Endothelial cell of umbilical vein (primary cell): ENCODE measurements at regions not wholly inside any gene's neighbourhood (a gene's known extent, or its start where the extent isn't known, plus 50 kb on each side); places are given as distances from the start of the nearest gene placed in this dataset.

Experiments used
- BruUV-seq: library from RNA; stranded (reverse); fragments of 400-500 nt; replicated peaks from 2 replicates; lab custom pipeline; 2021; lab: Mats Ljungman, UMichigan
- CTCF ChIA-PET: fragments of 300-600, 350-600 bp; sonication (Branson Sonifier 250); formaldehyde crosslinking; loops from one replicate; lab custom pipeline; 2021; ENCODE audit warnings: antibody characterized with exemption, inconsistent platforms; lab: Charles Lee
- POLR2A ChIA-PET: fragments of 300-600, 350-600 bp; sonication (Branson Sonifier 250); formaldehyde crosslinking; loops from one replicate; lab custom pipeline; 2021; ENCODE audit warnings: antibody characterized with exemption, inconsistent platforms; lab: Charles Lee
- DNase-seq: peaks from one replicate; pipeline ENCODE4 v3.0.0-alpha.2; 2011; ENCODE audit warnings: low read depth, low spot score
- FAIRE-seq: peaks from 2 replicates; lab custom pipeline; 2011; peaks lifted over from hg19 to GRCh38; lab: Jason Lieb, UNC
- H2AFZ ChIP-seq: 2 replicates; pipeline ENCODE4 v1.6.0; 2012; ENCODE audit warnings: low read depth, low read length, control low read depth, inconsistent platforms
- H3K27ac ChIP-seq: 2 replicates; pipeline ENCODE4 v1.5.1; 2011; ENCODE audit warnings: low read depth, mild to moderate bottlenecking, control low read depth, low read length, moderate library complexity; ENCODE audit not compliant: insufficient read depth
- H3K27me3 ChIP-seq, 2 experiments: 2 replicates each; pipeline versions ENCODE4 v1.6.0 to v1.6.1; 2011; ENCODE audit warnings: low read length in 2 of 2, mixed read lengths in 1 of 2; ENCODE audit not compliant: control insufficient read depth in 2 of 2, insufficient read depth in 2 of 2
- H3K36me3 ChIP-seq, 2 experiments: 2 replicates in 1 of 2; 3 replicates in 1 of 2; pipeline ENCODE4 v1.5.1; 2011; ENCODE audit warnings: low read length in 2 of 2, mild to moderate bottlenecking in 1 of 2, moderate library complexity in 1 of 2; ENCODE audit not compliant: control insufficient read depth in 2 of 2, insufficient read depth in 2 of 2; ENCODE audit errors: extremely low read depth in 1 of 2
- H3K4me1 ChIP-seq: 3 replicates; pipeline ENCODE4 v1.5.1; 2011; ENCODE audit warnings: mild to moderate bottlenecking, low read length; ENCODE audit not compliant: control insufficient read depth, insufficient read depth; ENCODE audit errors: extremely low read depth
- H3K4me2 ChIP-seq: 2 replicates; pipeline ENCODE4 v1.6.1; 2011; ENCODE audit warnings: low read length, control low read depth, mixed read lengths; ENCODE audit not compliant: insufficient read depth
- H3K4me3 ChIP-seq, 3 experiments: fragments of 200-600 bp in 1 of 3; sonication (generic), shearing (Covaris generic) in 1 of 3; replicated peaks in 1 of 3; 2 replicates each; pipeline ENCODE4 v1.5.1; 2011 to 2016; ENCODE audit warnings: control low read depth in 3 of 3, low read length in 3 of 3, mild to moderate bottlenecking in 2 of 3, inconsistent platforms in 1 of 3, low read depth in 1 of 3, moderate library complexity in 1 of 3; ENCODE audit not compliant: insufficient read depth in 1 of 3
- H3K79me2 ChIP-seq: 2 replicates; pipeline ENCODE4 v1.6.0; 2012; ENCODE audit warnings: low read length, inconsistent platforms; ENCODE audit not compliant: control insufficient read depth, insufficient read depth
- H3K9ac ChIP-seq: replicated peaks from 2 replicates; pipeline ENCODE3; 2011; ENCODE audit warnings: low read length, control low read depth; ENCODE audit not compliant: insufficient read depth; ENCODE audit errors: extremely low read depth
- H3K9me1 ChIP-seq: replicated peaks from 3 replicates; pipeline ENCODE4 v1.6.0; 2011; ENCODE audit warnings: mild to moderate bottlenecking, low read length; ENCODE audit not compliant: control insufficient read depth, insufficient read depth; ENCODE audit errors: extremely low read depth
- H3K9me3 ChIP-seq: replicated peaks from 2 replicates; pipeline ENCODE4 v1.5.1; 2012; ENCODE audit warnings: low read length, inconsistent platforms; ENCODE audit not compliant: control insufficient read depth, insufficient read depth
- H4K20me1 ChIP-seq: replicated peaks from 2 replicates; pipeline ENCODE3; 2011; ENCODE audit warnings: mild to moderate bottlenecking, low read length; ENCODE audit not compliant: control insufficient read depth, insufficient read depth; ENCODE audit errors: extremely low read depth
- CTCF ChIP-seq, 2 donors: IDR thresholded peaks; 1 replicate in 1 of 2; 2 replicates in 1 of 2; pipeline ENCODE4 v1.5.1; 2011; ENCODE audit warnings: low read length in 2 of 2, mild to moderate bottlenecking in 2 of 2, moderate library complexity in 2 of 2, control low read depth in 1 of 2, inconsistent platforms in 1 of 2, low read depth in 1 of 2; ENCODE audit not compliant: insufficient read depth in 1 of 2; ENCODE audit errors: extremely low read depth in 1 of 2
- EZH2 ChIP-seq: IDR thresholded peaks from 2 replicates; pipeline ENCODE4 v1.6.1; 2012; ENCODE audit warnings: borderline replicate concordance, low read depth, mild to moderate bottlenecking, moderate library complexity, low read length, inconsistent platforms; ENCODE audit not compliant: severe bottlenecking
- FOS ChIP-seq: IDR thresholded peaks from 2 replicates; pipeline ENCODE4 v1.6.1; 2011; ENCODE audit warnings: mild to moderate bottlenecking, low read length, moderate library complexity, borderline replicate concordance; ENCODE audit not compliant: insufficient read depth
- JUN ChIP-seq: IDR thresholded peaks from 2 replicates; pipeline ENCODE4 v1.6.1; 2011; ENCODE audit warnings: borderline replicate concordance, low read depth; ENCODE audit not compliant: insufficient read length, insufficient read depth
- MAX ChIP-seq: IDR thresholded peaks from 2 replicates; pipeline ENCODE4 v1.6.1; 2011; ENCODE audit not compliant: insufficient read depth, insufficient read length
- MYC ChIP-seq: IDR thresholded peaks from one replicate; pipeline ENCODE4 v1.6.1; 2011; ENCODE audit warnings: mild to moderate bottlenecking, low read depth, low read length
- POLR2A ChIP-seq: IDR thresholded peaks from 2 replicates; pipeline ENCODE4 v1.6.1; 2012; ENCODE audit warnings: low read depth, mild to moderate bottlenecking, control low read depth, low read length
- POLR2AphosphoS5 ChIP-seq: IDR thresholded peaks from 2 replicates; pipeline ENCODE4 v1.6.1; 2012; ENCODE audit warnings: low read depth, mild to moderate bottlenecking, control low read depth, low read length, moderate library complexity; ENCODE audit not compliant: insufficient read depth
- dilution Hi-C: fragments of 300-500 bp; cut with MboI; formaldehyde crosslinking; loops from one replicate; pipeline ENCODE4 v1.15.0; 2019; ENCODE audit warnings: low sequenced_read_pairs; ENCODE audit not compliant: extremely low pct_ligation_motif_present
- intact Hi-C: fragments of 100-400 bp; cut with micrococcal nuclease; formaldehyde crosslinking; loops from one replicate; pipeline ENCODE4 v1.10.0; 2022

GRCh38 chr6:14575961-14576360 is 458.4 kb downstream of the CD83 start:
- BruUV-seq = no TSS peak
- Histone ChIP-seq H3K4me2 (no peak overlapping the region), H3K27me3 (no peaks in the 10 kb centered on the region), H3K4me3 (no peak overlapping the region), H3K4me1 (no peaks in the 10 kb centered on the region), H3K27ac (no peak overlapping the region), H3K79me2 (no peaks in the 10 kb centered on the region), H2AFZ (no peak overlapping the region), H3K36me3 (no peaks in the 10 kb centered on the region), H3K9me3 (peaks cover 6% of the 10 kb centered on the region), H3K9me1 (no peaks in the 10 kb centered on the region), H4K20me1 (no peaks in the 10 kb centered on the region), H3K9ac (no peak overlapping the region)
- no peak for DNase-seq
- dilution Hi-C loops = no loop called here
- TF ChIP-seq EZH2 = no peak
- FAIRE-seq = no peak
- ChIA-PET CTCF (no interaction called here), POLR2A (no interaction called here)
- intact Hi-C loops = no loop called here

- Histone ChIP-seq H3K4me2 (no peak overlapping the region), H4K20me1 (no peaks in the 10 kb centered on the region), H3K4me1 (no peaks in the 10 kb centered on the region), H3K9me1 (no peaks in the 10 kb centered on the region), H3K4me3 (no peak overlapping the region), H3K79me2 (no peaks in the 10 kb centered on the region), H3K36me3 (no peaks in the 10 kb centered on the region), H3K27ac (no peak overlapping the region), H3K27me3 (no peaks in the 10 kb centered on the region), H3K9ac (no peak overlapping the region), H2AFZ (no peak overlapping the region), H3K9me3 (peaks cover 4% of the 10 kb centered on the region)
- dilution Hi-C loops = no loop called here
- CTCF ChIA-PET = no interaction called here
- no TSS peak for BruUV-seq
- intact Hi-C loops = no loop called here
- DNase-seq (no peak), FAIRE-seq (no peak)
- no peak for TF ChIP-seq MYC
- no peak for TF ChIP-seq CTCF (IDR thresholded peaks at IDR 0.05; ENCODE audit: extremely low read depth in 1 of 2, insufficient read depth in 1 of 2, low read depth in 1 of 2, low read length in 2 of 2)
- TF ChIP-seq POLR2AphosphoS5 = no peak
- no peak for TF ChIP-seq FOS
- TF ChIP-seq MAX = no peak
- TF ChIP-seq EZH2 = no peak
- TF ChIP-seq POLR2A = no peak
- no peak for TF ChIP-seq JUN
- POLR2A ChIA-PET = no interaction called here
Observed at GRCh38 chr6:14578994-14579393, 461.4 kb downstream of the CD83 start.
